ENCODE measurements at regions not wholly inside any gene's neighbourhood (a gene's known extent, or its start where the extent isn't known, plus 50 kb on each side); places are given as distances from the start of the nearest gene placed in this dataset.

DNA sequence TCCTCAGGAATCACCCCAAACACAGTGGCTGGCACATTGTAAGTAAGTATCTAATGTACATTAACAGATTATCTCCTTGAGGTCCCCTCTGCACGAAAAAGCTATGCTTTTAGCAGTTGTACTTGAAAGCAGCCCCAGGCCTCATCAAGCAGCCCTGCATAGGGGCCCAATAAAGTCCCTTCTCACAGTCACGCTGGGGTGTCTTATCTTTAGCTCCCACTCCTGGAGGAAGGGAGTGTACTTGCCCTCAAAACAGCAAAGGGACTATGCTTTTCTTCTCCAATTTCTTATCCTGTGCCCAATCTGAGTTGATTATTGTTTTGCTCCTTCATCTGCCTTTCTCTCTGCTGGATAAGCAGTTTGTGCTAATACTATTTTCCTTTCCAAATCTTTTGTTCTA lies 168.8 kb upstream of the PLXNA2 start:
- no peak for TF ChIP-seq HDGF (IDR thresholded peaks at IDR 0.05; ENCODE audit: borderline replicate concordance)
- TF ChIP-seq L3MBTL2 (conservative IDR thresholded peaks at IDR 0.05): no peak
- no peak for TF ChIP-seq SP1 (IDR thresholded peaks at IDR 0.05)
